IPS-20b (cell line): ENCODE measurements at regions not wholly inside any gene's neighbourhood (a gene's known extent, or its start where the extent isn't known, plus 50 kb on each side); places are given as distances from the start of the nearest gene placed in this dataset.

ENCODE experiments used
- H3K27ac ChIP-seq: one replicate; pipeline ENCODE4 v1.5.1; 2013; ENCODE audit warnings: low read length
- H3K27me3 ChIP-seq: 2 replicates; pipeline ENCODE4 v1.6.1; 2013; ENCODE audit warnings: mild to moderate bottlenecking, low read length, inconsistent platforms; ENCODE audit not compliant: insufficient read depth
- H3K36me3 ChIP-seq: 2 replicates; pipeline ENCODE4 v1.6.1; 2013; ENCODE audit warnings: low read depth, mild to moderate bottlenecking, inconsistent platforms, low read length, moderate library complexity; ENCODE audit not compliant: insufficient read depth
- H3K4me1 ChIP-seq: 2 replicates; pipeline ENCODE4 v1.6.1; 2013; ENCODE audit warnings: mild to moderate bottlenecking, control low read depth, inconsistent platforms, low read length, moderate library complexity; ENCODE audit not compliant: insufficient read depth
- H3K4me3 ChIP-seq: 2 replicates; pipeline ENCODE4 v1.5.1; 2013; ENCODE audit warnings: mild to moderate bottlenecking, low read length, inconsistent platforms
- H3K9ac ChIP-seq: 2 replicates; pipeline ENCODE4 v1.6.1; 2013; ENCODE audit warnings: low read depth, mild to moderate bottlenecking, inconsistent platforms, low read length, moderate library complexity
- H3K9me3 ChIP-seq: 2 replicates; pipeline ENCODE4 v1.6.1; 2013; ENCODE audit warnings: mild to moderate bottlenecking, low read depth, low read length, inconsistent platforms; ENCODE audit not compliant: insufficient read depth

GRCh38 chr21:35885942-35886541, 174.3 kb downstream of the SETD4 start:
- no peaks in the 10 kb centered on the region for H3K36me3 ChIP-seq
- H3K4me1 ChIP-seq: peaks cover 11% of the 10 kb centered on the region; the same call in 1 of the 2 replicates
- no peak overlapping the region for H3K4me3 ChIP-seq
- H3K27ac ChIP-seq: no peak overlapping the region
- H3K9ac ChIP-seq: no peak overlapping the region
- H3K27me3 ChIP-seq: peaks cover 11% of the 10 kb centered on the region; the same call in 1 of the 2 replicates
- no peaks in the 10 kb centered on the region for H3K9me3 ChIP-seq

- Histone ChIP-seq H3K4me3 (no peak overlapping the region), H3K36me3 (no peaks in the 10 kb centered on the region), H3K4me1 (peaks cover 11% of the 10 kb centered on the region; the same call in 1 of the 2 replicates), H3K9me3 (no peaks in the 10 kb centered on the region), H3K27me3 (peaks cover 11% of the 10 kb centered on the region; the same call in 1 of the 2 replicates), H3K27ac (no peak overlapping the region), H3K9ac (no peak overlapping the region)
Observed at GRCh38 chr21:35882791-35883240, 177.5 kb downstream of the SETD4 start.

GRCh38 chr21:35873441-35873840, 186.9 kb downstream of the SETD4 start:
- H3K4me3 ChIP-seq: no peak overlapping the region
- no peaks in the 10 kb centered on the region for H3K36me3 ChIP-seq
- H3K9ac ChIP-seq: no peak overlapping the region
- H3K27ac ChIP-seq: no peak overlapping the region
- H3K9me3 ChIP-seq: no peaks in the 10 kb centered on the region
- no peaks in the 10 kb centered on the region for H3K27me3 ChIP-seq
- H3K4me1 ChIP-seq: no peaks in the 10 kb centered on the region

GRCh38 chr21:35871906-35872305, 188.4 kb downstream of the SETD4 start:
- no peaks in the 10 kb centered on the region for H3K9me3 ChIP-seq
- H3K4me3 ChIP-seq: no peak overlapping the region
- no peak overlapping the region for H3K27ac ChIP-seq
- H3K27me3 ChIP-seq: no peaks in the 10 kb centered on the region
- no peaks in the 10 kb centered on the region for H3K4me1 ChIP-seq
- H3K9ac ChIP-seq: no peak overlapping the region
- H3K36me3 ChIP-seq: no peaks in the 10 kb centered on the region

GRCh38 chr21:35868869-35869223, 191.5 kb downstream of the SETD4 start:
- H3K4me3 ChIP-seq: no peak overlapping the region
- no peaks in the 10 kb centered on the region for H3K36me3 ChIP-seq
- H3K9ac ChIP-seq: no peak overlapping the region
- H3K27ac ChIP-seq: no peak overlapping the region
- H3K27me3 ChIP-seq: no peaks in the 10 kb centered on the region
- no peaks in the 10 kb centered on the region for H3K9me3 ChIP-seq
- no peaks in the 10 kb centered on the region for H3K4me1 ChIP-seq

GRCh38 chr21:35868005-35868868, 192.1 kb downstream of the SETD4 start:
- Histone ChIP-seq H3K9me3 (no peaks in the 10 kb centered on the region), H3K27me3 (no peaks in the 10 kb centered on the region), H3K27ac (no peak overlapping the region), H3K36me3 (no peaks in the 10 kb centered on the region), H3K4me1 (no peaks in the 10 kb centered on the region), H3K9ac (no peak overlapping the region), H3K4me3 (no peak overlapping the region)

GRCh38 chr21:35864039-35864438, 196.3 kb downstream of the SETD4 start:
- Histone ChIP-seq H3K27ac (no peak overlapping the region), H3K4me3 (no peak overlapping the region), H3K9ac (no peak overlapping the region), H3K36me3 (no peaks in the 10 kb centered on the region), H3K4me1 (no peaks in the 10 kb centered on the region), H3K27me3 (no peaks in the 10 kb centered on the region), H3K9me3 (no peaks in the 10 kb centered on the region)

- H3K27ac ChIP-seq: no peak overlapping the region
- no peak overlapping the region for H3K9ac ChIP-seq
- H3K4me3 ChIP-seq: no peak overlapping the region
- H3K9me3 ChIP-seq: no peaks in the 10 kb centered on the region
- no peaks in the 10 kb centered on the region for H3K36me3 ChIP-seq
- H3K27me3 ChIP-seq: no peaks in the 10 kb centered on the region
- H3K4me1 ChIP-seq: no peaks in the 10 kb centered on the region
Observed at GRCh38 chr21:35862969-35863368, 197.4 kb downstream of the SETD4 start.

GRCh38 chr21:35861661-35862060, 198.7 kb downstream of the SETD4 start:
- Histone ChIP-seq H3K9ac (no peak overlapping the region), H3K4me1 (no peaks in the 10 kb centered on the region), H3K27ac (no peak overlapping the region), H3K9me3 (no peaks in the 10 kb centered on the region), H3K4me3 (no peak overlapping the region), H3K27me3 (no peaks in the 10 kb centered on the region), H3K36me3 (no peaks in the 10 kb centered on the region)

- H3K27ac ChIP-seq: no peak overlapping the region
- H3K9ac ChIP-seq: no peak overlapping the region
- no peaks in the 10 kb centered on the region for H3K9me3 ChIP-seq
- H3K27me3 ChIP-seq: no peaks in the 10 kb centered on the region
- no peak overlapping the region for H3K4me3 ChIP-seq
- no peaks in the 10 kb centered on the region for H3K4me1 ChIP-seq
- H3K36me3 ChIP-seq: no peaks in the 10 kb centered on the region
Observed at GRCh38 chr21:35860189-35860869, 200.0 kb downstream of the SETD4 start.

GRCh38 chr21:35859677-35860076, 200.6 kb downstream of the SETD4 start:
- Histone ChIP-seq H3K27ac (no peak overlapping the region), H3K36me3 (no peaks in the 10 kb centered on the region), H3K9me3 (no peaks in the 10 kb centered on the region), H3K9ac (no peak overlapping the region), H3K4me1 (no peaks in the 10 kb centered on the region), H3K4me3 (no peak overlapping the region), H3K27me3 (no peaks in the 10 kb centered on the region)
